HG03280 (cell line): ENCODE measurements at regions not wholly inside any gene's neighbourhood (a gene's known extent, or its start where the extent isn't known, plus 50 kb on each side); places are given as distances from the start of the nearest gene placed in this dataset.

Source experiments
- ATAC-seq: cut with Tn5 transposase; IDR thresholded peaks from one replicate; pipeline ENCODE4 v1.9.1; 2021; ENCODE audit warnings: mild to moderate bottlenecking, moderate library complexity; ENCODE audit not compliant: unreplicated experiment

- ATAC-seq, result no peak
Observed at GRCh38 chr5:158644301-158644700, 455.4 kb downstream of the EBF1 start.

GRCh38 chr5:158643840-158644239 is 455.9 kb downstream of the EBF1 start:
- no peak for ATAC-seq

GRCh38 chr5:158642879-158643278 is 456.8 kb downstream of the EBF1 start:
- ATAC-seq, result no peak

GRCh38 chr5:158641016-158641415 is 458.7 kb downstream of the EBF1 start:
- no peak for ATAC-seq

- ATAC-seq, result no peak
Observed at GRCh38 chr5:158640593-158640980, 459.1 kb downstream of the EBF1 start.

GRCh38 chr5:158639881-158640592 is 459.7 kb downstream of the EBF1 start:
- no peak for ATAC-seq

- ATAC-seq, result no peak
Observed at GRCh38 chr5:158638396-158638795, 461.3 kb downstream of the EBF1 start.

GRCh38 chr5:158637039-158637438 is 462.7 kb downstream of the EBF1 start:
- ATAC-seq, result no peak

GRCh38 chr5:158635565-158635964 is 464.2 kb downstream of the EBF1 start:
- ATAC-seq, result no peak

GRCh38 chr5:158634714-158635113 is 465.0 kb downstream of the EBF1 start:
- ATAC-seq, result no peak

- ATAC-seq, result no peak
Observed at GRCh38 chr5:158629591-158630312, 470.0 kb downstream of the EBF1 start.

- ATAC-seq, result no peak
Observed at GRCh38 chr5:158626718-158627117, 473.0 kb downstream of the EBF1 start.

- no peak for ATAC-seq
Observed at GRCh38 chr5:158623971-158624370, 475.7 kb downstream of the EBF1 start.

GRCh38 chr5:158621391-158621790 is 478.3 kb downstream of the EBF1 start:
- no peak for ATAC-seq

- ATAC-seq, result no peak
Observed at GRCh38 chr5:158619083-158619788, 480.5 kb downstream of the EBF1 start.

GRCh38 chr5:158618256-158618655 is 481.5 kb downstream of the EBF1 start:
- no peak for ATAC-seq

- ATAC-seq, result no peak
Observed at GRCh38 chr5:158616707-158617106, 483.0 kb downstream of the EBF1 start.

- ATAC-seq, result no peak
Observed at GRCh38 chr5:158614951-158615350, 484.8 kb downstream of the EBF1 start.

- no peak for ATAC-seq
Observed at GRCh38 chr5:158611581-158611980, 488.1 kb downstream of the EBF1 start.

- ATAC-seq, result no peak
Observed at GRCh38 chr5:158610051-158610415, 489.7 kb downstream of the EBF1 start.

GRCh38 chr5:158609333-158610050 is 490.2 kb downstream of the EBF1 start:
- ATAC-seq, result no peak
